K562 (cell line): ENCODE measurements at regions not wholly inside any gene's neighbourhood (a gene's known extent, or its start where the extent isn't known, plus 50 kb on each side); places are given as distances from the start of the nearest gene placed in this dataset.

Source experiments
- ATAC-seq: fragments of 200-7000 bp; cut with Tn5 transposase; 3 replicates; pipeline ENCODE4 v1.9.1; 2020; ENCODE audit warnings: moderate library complexity
- BruUV-seq: library from RNA; stranded (reverse); fragments of 400-500 nt; replicated peaks from 2 replicates; lab custom pipeline; 2021; lab: Mats Ljungman, UMichigan
- CTCF ChIA-PET: fragments of 300-600 bp; formaldehyde crosslinking; extraction: SDS; loops from one replicate; lab custom pipeline; 2021; ENCODE audit warnings: low intra/inter-chr PET ratio; lab: Yijun Ruan, JAX
- POLR2A ChIA-PET: fragments of 300-600, 350-650 bp; sonication (Branson Sonifier 250); formaldehyde crosslinking; extraction: SDS; loops from one replicate; lab custom pipeline; 2021; ENCODE audit warnings: antibody characterized with exemption, inconsistent platforms; lab: Yijun Ruan, JAX
- DNase-seq, 4 experiments: peaks; one replicate each; pipeline versions ENCODE4 v3.0.0 to v3.0.0-alpha.2; 2011 to 2018; ENCODE audit warnings: low spot score in 3 of 4, mixed read lengths in 3 of 4; ENCODE audit errors: extremely low read depth in 1 of 4
- FAIRE-seq: peaks from 2 replicates; lab custom pipeline; 2011; peaks lifted over from hg19 to GRCh38; lab: Jason Lieb, UNC
- H2AFZ ChIP-seq: 2 replicates; pipeline ENCODE4 v1.6.0; 2011; ENCODE audit warnings: low read depth, low read length, control low read depth, inconsistent platforms
- H3K27ac ChIP-seq: fragments of 200-600 bp; 3 replicates; pipeline ENCODE4 v1.8.0; 2011; ENCODE audit warnings: low read depth, mild to moderate bottlenecking, control low read depth, inconsistent platforms, low read length, moderate library complexity, mixed read lengths; ENCODE audit errors: extremely low read depth
- H3K27me3 ChIP-seq, 2 experiments: fragments of 300-600 bp in 1 of 2; 2 replicates in 1 of 2; 3 replicates in 1 of 2; pipeline versions ENCODE4 v1.6.0 to v1.8.0; 2011; ENCODE audit warnings: inconsistent platforms in 2 of 2, low read length in 2 of 2, mild to moderate bottlenecking in 1 of 2, mixed read lengths in 1 of 2, moderate library complexity in 1 of 2; ENCODE audit not compliant: control insufficient read depth in 2 of 2, insufficient read depth in 2 of 2
- H3K36me3 ChIP-seq: fragments of 300-600 bp; 3 replicates; pipeline ENCODE4 v1.8.0; 2011; ENCODE audit warnings: mild to moderate bottlenecking, low read length, inconsistent platforms; ENCODE audit not compliant: control insufficient read depth, insufficient read depth
- H3K4me1 ChIP-seq, 2 experiments: fragments of 200-600 bp in 1 of 2; replicated peaks in 1 of 2; 2 replicates in 1 of 2; 3 replicates in 1 of 2; pipeline versions ENCODE4 v1.5.1 to v1.8.0; 2011; ENCODE audit warnings: inconsistent platforms in 2 of 2, low read length in 2 of 2, mild to moderate bottlenecking in 1 of 2, mixed read lengths in 1 of 2, moderate library complexity in 1 of 2; ENCODE audit not compliant: control insufficient read depth in 2 of 2, insufficient read depth in 2 of 2
- H3K4me2 ChIP-seq: 2 replicates; pipeline ENCODE4 v1.6.1; 2011; ENCODE audit warnings: low read length, control low read depth, inconsistent platforms, mixed read lengths; ENCODE audit not compliant: insufficient read depth
- H3K4me3 ChIP-seq: fragments of 200-600 bp; sonication (generic), shearing (Covaris generic); 2 replicates; pipeline ENCODE4 v1.5.1; 2016; ENCODE audit warnings: control low read depth, inconsistent platforms
- H3K79me2 ChIP-seq: fragments of 200-600 bp; 3 replicates; pipeline ENCODE4 v1.8.0; 2011; ENCODE audit warnings: low read length, inconsistent platforms; ENCODE audit not compliant: control insufficient read depth, insufficient read depth
- H3K9ac ChIP-seq, 2 experiments: 2 replicates each; pipeline versions ENCODE4 v1.6.0 to v1.6.1; 2011; ENCODE audit warnings: low read depth in 2 of 2, low read length in 2 of 2, control low read depth in 1 of 2, inconsistent platforms in 1 of 2, mild to moderate bottlenecking in 1 of 2, mixed read lengths in 1 of 2; ENCODE audit not compliant: insufficient read depth in 1 of 2
- H3K9me1 ChIP-seq: one replicate; pipeline ENCODE4 v1.6.0; 2011; ENCODE audit warnings: inconsistent platforms, mild to moderate bottlenecking, low read length, moderate library complexity; ENCODE audit not compliant: control insufficient read depth, insufficient read depth
- H3K9me3 ChIP-seq: replicated peaks from 2 replicates; pipeline ENCODE4 v1.5.1; 2011; ENCODE audit warnings: low read depth, low read length, inconsistent platforms; ENCODE audit not compliant: control insufficient read depth, insufficient read depth
- H4K20me1 ChIP-seq: replicated peaks from 2 replicates; pipeline ENCODE4 v1.6.1; 2011; ENCODE audit warnings: low read length, inconsistent platforms, mixed read lengths; ENCODE audit not compliant: control insufficient read depth, insufficient read depth
- CAMTA2 ChIP-seq: fragments of 250-450 bp; sonication (Bioruptor Pico); conservative IDR thresholded peaks from 2 replicates; pipeline ENCODE4 v1.5.1; 2022
- RBM14 ChIP-seq: fragments of 200-400 bp; formaldehyde crosslinking; IDR thresholded peaks from 2 replicates; pipeline ENCODE4 v1.6.1; 2018; ENCODE audit warnings: low read depth, mild to moderate bottlenecking, low read length, moderate library complexity, borderline replicate concordance; ENCODE audit not compliant: insufficient read depth
- RFX7 ChIP-seq: fragments of 250-450 bp; sonication (Bioruptor Pico); IDR thresholded peaks from 2 replicates; pipeline ENCODE4 v1.5.1; 2021; ENCODE audit warnings: mild to moderate bottlenecking
- TBL1XR1 ChIP-seq, 2 experiments: IDR thresholded peaks; 2 replicates each; pipeline ENCODE4 v1.6.1; 2012; ENCODE audit warnings: improper control_type of control experiment in 2 of 2, low read length in 2 of 2, mild to moderate bottlenecking in 1 of 2
- ZNF133 ChIP-seq: fragments of 250-450 bp; sonication (Bioruptor Pico); IDR thresholded peaks from 2 replicates; pipeline ENCODE4 v1.4.0; 2020; ENCODE audit warnings: mild to moderate bottlenecking
- ZNF263 ChIP-seq: sonication (generic); formaldehyde crosslinking; IDR thresholded peaks from 2 replicates; pipeline ENCODE4 v1.8.0; 2022; ENCODE audit warnings: mild to moderate bottlenecking, missing genetic modification reagents, borderline replicate concordance
- WGBS: fragments of 100-300 bp; shearing (Covaris generic); methylation state at CpG from one replicate; pipeline ENCODE4 v1.1.6; 2016; ENCODE audit warnings: low coverage, mixed read lengths; ENCODE audit not compliant: insufficient coverage; ENCODE audit errors: missing lambda C conversion rate; 5-methylcytosine and 5-hydroxymethylcytosine counted together
- in situ Hi-C: fragments of 300-500 bp; cut with MboI; formaldehyde crosslinking; loops from 4 replicates; pipeline ENCODE4 v1.15.0; 2018; ENCODE audit warnings: inconsistent platforms, mixed read lengths
- intact Hi-C: fragments of 100-400 bp; cut with micrococcal nuclease; formaldehyde crosslinking; loops from 2 replicates; pipeline ENCODE4 v1.14.2; 2022
- TF ChIP-seq, protein P1 (sequence below): fragments of 450-650 bp; IDR thresholded peaks from 2 replicates; pipeline ENCODE4 v1.6.1; 2017; ENCODE audit warnings: antibody characterized with exemption, mild to moderate bottlenecking
- TF ChIP-seq, protein P2 (sequence below), 2 experiments: fragments of 450-650 bp; IDR thresholded peaks; 2 replicates each; pipeline ENCODE4 v1.6.1; 2016

DNA sequence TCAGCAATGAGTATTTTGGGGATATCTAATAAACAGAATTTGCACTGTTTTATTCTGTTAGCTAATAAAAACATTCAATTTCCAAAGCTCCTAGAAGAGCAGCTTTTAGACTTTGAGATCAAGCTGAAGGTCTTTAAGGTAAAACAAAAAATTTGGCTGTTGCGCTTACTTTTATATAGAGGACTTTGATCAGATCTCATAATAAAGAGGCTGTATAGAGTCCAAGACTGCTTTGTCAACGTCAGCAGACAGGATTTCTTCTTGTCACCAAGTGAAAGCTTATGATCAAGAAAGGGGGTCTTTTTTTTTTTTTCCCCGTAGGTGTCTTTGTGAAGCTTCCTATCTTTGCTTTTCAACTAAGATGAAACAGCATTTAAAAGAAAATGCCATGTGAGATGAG, 556.5 kb upstream of the SLC35B3 start:
- Histone ChIP-seq H3K27me3 (no peaks in the 10 kb centered on the region), H3K27ac (no peak overlapping the region), H3K36me3 (no peaks in the 10 kb centered on the region), H3K4me1 (no peaks in the 10 kb centered on the region), H3K4me2 (no peak overlapping the region), H3K9me1 (no peaks in the 10 kb centered on the region), H2AFZ (no peak overlapping the region), H3K4me3 (no peak overlapping the region), H4K20me1 (no peaks in the 10 kb centered on the region), H3K79me2 (no peaks in the 10 kb centered on the region), H3K9me3 (no peaks in the 10 kb centered on the region), H3K9ac (no peak overlapping the region)
- ChIA-PET POLR2A (no interaction called here), CTCF (no interaction called here)
- ATAC-seq (no peak), FAIRE-seq (no peak), DNase-seq (no peak)
- intact Hi-C loops (no loop called here), in situ Hi-C loops (no loop called here)
- BruUV-seq, result no TSS peak
- 6% methylated on average over 3 of the region's 3 CpGs for WGBS
- TF ChIP-seq ZNF263 (CRISPR knock-in tag), result no peak
- TF ChIP-seq TBL1XR1 (IDR thresholded peaks at IDR 0.05; ENCODE audit: low read length in 2 of 2), result no peak
- TF ChIP-seq RBM14, result no peak
- TF ChIP-seq, protein P1, sequence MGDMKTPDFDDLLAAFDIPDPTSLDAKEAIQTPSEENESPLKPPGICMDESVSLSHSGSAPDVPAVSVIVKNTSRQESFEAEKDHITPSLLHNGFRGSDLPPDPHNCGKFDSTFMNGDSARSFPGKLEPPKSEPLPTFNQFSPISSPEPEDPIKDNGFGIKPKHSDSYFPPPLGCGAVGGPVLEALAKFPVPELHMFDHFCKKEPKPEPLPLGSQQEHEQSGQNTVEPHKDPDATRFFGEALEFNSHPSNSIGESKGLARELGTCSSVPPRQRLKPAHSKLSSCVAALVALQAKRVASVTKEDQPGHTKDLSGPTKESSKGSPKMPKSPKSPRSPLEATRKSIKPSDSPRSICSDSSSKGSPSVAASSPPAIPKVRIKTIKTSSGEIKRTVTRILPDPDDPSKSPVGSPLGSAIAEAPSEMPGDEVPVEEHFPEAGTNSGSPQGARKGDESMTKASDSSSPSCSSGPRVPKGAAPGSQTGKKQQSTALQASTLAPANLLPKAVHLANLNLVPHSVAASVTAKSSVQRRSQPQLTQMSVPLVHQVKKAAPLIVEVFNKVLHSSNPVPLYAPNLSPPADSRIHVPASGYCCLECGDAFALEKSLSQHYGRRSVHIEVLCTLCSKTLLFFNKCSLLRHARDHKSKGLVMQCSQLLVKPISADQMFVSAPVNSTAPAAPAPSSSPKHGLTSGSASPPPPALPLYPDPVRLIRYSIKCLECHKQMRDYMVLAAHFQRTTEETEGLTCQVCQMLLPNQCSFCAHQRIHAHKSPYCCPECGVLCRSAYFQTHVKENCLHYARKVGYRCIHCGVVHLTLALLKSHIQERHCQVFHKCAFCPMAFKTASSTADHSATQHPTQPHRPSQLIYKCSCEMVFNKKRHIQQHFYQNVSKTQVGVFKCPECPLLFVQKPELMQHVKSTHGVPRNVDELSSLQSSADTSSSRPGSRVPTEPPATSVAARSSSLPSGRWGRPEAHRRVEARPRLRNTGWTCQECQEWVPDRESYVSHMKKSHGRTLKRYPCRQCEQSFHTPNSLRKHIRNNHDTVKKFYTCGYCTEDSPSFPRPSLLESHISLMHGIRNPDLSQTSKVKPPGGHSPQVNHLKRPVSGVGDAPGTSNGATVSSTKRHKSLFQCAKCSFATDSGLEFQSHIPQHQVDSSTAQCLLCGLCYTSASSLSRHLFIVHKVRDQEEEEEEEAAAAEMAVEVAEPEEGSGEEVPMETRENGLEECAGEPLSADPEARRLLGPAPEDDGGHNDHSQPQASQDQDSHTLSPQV, result no peak
- TF ChIP-seq, protein P2, sequence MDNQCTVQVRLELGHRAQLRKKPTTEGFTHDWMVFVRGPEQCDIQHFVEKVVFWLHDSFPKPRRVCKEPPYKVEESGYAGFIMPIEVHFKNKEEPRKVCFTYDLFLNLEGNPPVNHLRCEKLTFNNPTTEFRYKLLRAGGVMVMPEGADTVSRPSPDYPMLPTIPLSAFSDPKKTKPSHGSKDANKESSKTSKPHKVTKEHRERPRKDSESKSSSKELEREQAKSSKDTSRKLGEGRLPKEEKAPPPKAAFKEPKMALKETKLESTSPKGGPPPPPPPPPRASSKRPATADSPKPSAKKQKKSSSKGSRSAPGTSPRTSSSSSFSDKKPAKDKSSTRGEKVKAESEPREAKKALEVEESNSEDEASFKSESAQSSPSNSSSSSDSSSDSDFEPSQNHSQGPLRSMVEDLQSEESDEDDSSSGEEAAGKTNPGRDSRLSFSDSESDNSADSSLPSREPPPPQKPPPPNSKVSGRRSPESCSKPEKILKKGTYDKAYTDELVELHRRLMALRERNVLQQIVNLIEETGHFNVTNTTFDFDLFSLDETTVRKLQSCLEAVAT (IDR thresholded peaks at IDR 0.05), result no peak
- no peak for TF ChIP-seq RFX7
- no peak for TF ChIP-seq CAMTA2 (CRISPR knock-in tag)
- no peak for TF ChIP-seq ZNF133
